Fibroblast of pulmonary artery (primary cell): ENCODE measurements at regions not wholly inside any gene's neighbourhood (a gene's known extent, or its start where the extent isn't known, plus 50 kb on each side); places are given as distances from the start of the nearest gene placed in this dataset.

Source experiments
- DNase-seq: peaks from one replicate; pipeline ENCODE4 v3.0.0-alpha.2; 2010; ENCODE audit warnings: low read depth
- H3K4me3 ChIP-seq: replicated peaks from 2 replicates; pipeline ENCODE4 v1.5.1; 2011; ENCODE audit warnings: low read depth, mild to moderate bottlenecking, control low read depth, low read length, moderate library complexity
- CTCF ChIP-seq: IDR thresholded peaks from 2 replicates; pipeline ENCODE4 v1.5.1; 2011; ENCODE audit warnings: mild to moderate bottlenecking, control low read depth, low read length, inconsistent platforms; ENCODE audit errors: missing control alignments

GRCh38 chr10:37576154-37576553, 281.3 kb downstream of the ZNF248 start:
- no peak overlapping the region for H3K4me3 ChIP-seq
- TF ChIP-seq CTCF: no peak
- DNase-seq: no peak

DNA sequence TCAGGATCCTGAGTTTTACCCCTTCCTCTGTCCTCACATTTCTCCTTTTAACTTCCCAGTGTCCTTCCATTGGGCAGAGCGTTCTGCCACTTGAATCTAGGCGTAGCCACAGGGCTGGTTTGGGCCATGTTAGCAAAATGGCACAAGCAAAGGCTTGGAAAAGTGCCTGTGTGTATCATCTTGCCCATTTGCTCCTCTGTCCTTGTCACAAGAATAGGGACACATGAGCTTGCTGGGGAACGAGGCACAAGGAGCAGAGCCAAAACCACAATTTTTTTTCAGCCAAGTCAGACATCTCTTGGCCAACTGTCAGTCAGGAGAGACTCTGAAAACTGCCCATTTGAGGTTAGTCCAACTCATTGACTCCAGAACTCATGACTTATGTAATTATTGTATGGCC, 285.2 kb downstream of the ZNF248 start:
- TF ChIP-seq CTCF: no peak
- H3K4me3 ChIP-seq: no peak overlapping the region
- no peak for DNase-seq

DNA sequence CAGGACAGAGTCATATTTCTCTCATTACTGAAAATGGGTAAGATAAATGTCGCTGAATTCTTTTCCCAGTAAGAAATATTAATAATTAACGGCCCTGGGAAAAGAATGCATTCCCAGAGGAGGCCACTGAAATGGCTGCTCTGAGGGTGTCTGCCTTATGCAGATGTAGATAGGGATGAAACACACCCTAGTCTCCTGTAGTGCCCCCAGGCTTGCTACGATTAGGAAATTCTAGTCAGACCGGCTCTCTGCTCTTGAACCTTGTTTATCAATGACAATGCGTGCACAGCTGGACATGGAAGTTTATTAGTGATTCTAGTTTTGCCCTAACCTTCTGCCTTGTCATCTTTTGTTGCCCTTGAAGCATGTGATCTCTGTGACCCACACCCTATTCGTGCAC, 291.1 kb downstream of the ZNF248 start:
- no peak overlapping the region for H3K4me3 ChIP-seq
- no peak for TF ChIP-seq CTCF
- DNase-seq: no peak

DNA sequence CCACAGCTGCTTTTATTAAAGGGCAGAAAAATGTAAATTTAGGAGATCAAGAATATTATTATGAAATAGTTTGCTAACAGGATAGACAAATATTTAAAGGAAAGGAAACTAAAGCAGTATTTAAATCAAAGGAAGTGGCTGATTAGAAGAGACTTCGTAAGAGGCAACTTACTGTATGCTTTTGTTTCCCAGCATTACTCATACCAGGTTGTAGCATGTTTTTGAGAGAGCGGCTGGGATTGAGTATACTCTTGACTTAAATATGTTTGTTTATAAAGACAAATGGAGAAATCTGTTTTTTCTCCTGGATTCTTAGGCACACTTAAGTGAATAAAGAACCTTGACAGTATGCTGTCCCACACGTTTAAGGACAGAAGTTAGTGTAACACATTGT, 293.7 kb downstream of the ZNF248 start:
- no peak for DNase-seq
- no peak overlapping the region for H3K4me3 ChIP-seq
- TF ChIP-seq CTCF: no peak

GRCh38 chr10:37563107-37563714, 294.2 kb downstream of the ZNF248 start:
- TF ChIP-seq CTCF: no peak
- no peak overlapping the region for H3K4me3 ChIP-seq
- no peak for DNase-seq

GRCh38 chr10:37552881-37553280, 304.5 kb downstream of the ZNF248 start:
- no peak for TF ChIP-seq CTCF
- no peak overlapping the region for H3K4me3 ChIP-seq
- DNase-seq: no peak

DNA sequence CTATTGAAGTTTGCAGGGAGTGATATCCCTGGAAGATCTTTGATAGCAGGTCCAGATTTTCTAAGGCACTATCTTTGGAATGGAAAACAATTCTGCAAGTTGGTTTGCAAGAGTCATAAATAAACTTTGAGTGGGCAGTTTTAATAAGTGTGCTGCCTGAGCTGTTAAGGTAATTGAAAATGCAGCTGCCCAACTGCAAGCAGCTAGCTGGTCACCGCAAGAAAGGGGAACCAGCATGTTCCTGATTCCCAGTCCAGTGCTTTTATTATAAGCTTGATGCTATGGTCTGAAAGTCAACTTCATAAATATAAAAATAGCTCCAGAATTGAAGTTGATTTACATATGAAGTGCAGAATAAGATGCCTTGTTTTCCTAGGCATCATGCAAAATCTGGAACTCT, 308.4 kb downstream of the ZNF248 start:
- TF ChIP-seq CTCF: no peak
- DNase-seq: no peak
- H3K4me3 ChIP-seq: no peak overlapping the region
